ENCODE measurements at regions not wholly inside any gene's neighbourhood (a gene's known extent, or its start where the extent isn't known, plus 50 kb on each side); places are given as distances from the start of the nearest gene placed in this dataset.

- TF ChIP-seq CTCF (IDR thresholded peaks at IDR 0.05) (no peak), POLR2A (IDR thresholded peaks at IDR 0.05) (no peak)
These were observed 183.6 kb upstream of the MAP2 start for GRCh38 chr2:209240204-209240603.
